ENCODE measurements at regions not wholly inside any gene's neighbourhood (a gene's known extent, or its start where the extent isn't known, plus 50 kb on each side); places are given as distances from the start of the nearest gene placed in this dataset.
A peak's percentile ranks its signal among the peaks of the same experiment; 100 is the strongest.

DNA sequence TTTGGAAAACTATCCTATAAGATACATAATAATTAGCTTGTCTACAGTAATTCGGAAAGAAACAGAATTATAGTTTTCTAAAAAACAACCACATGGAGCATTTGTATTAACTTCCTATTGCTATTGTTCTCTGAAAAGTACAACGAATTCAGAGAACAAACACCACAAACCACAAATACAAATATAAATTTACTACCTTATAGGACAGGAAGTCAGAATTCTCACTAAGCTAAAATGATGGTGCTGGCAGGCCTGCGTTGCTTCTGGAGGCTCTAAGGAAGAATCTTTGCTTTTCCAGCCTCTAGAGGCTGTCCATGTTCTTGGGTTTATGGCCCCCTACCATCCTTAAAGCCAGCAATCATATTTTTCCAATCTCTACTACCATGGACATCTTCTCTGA is 173.6 kb upstream of the TCF21 start:
- TF ChIP-seq ZNF169 (tag by site-specific recombination; IDR thresholded peaks at IDR 0.05) = no peak
- no peak for TF ChIP-seq ZNF146 (tag by site-specific recombination; IDR thresholded peaks at IDR 0.05)
- TF ChIP-seq, protein P1, sequence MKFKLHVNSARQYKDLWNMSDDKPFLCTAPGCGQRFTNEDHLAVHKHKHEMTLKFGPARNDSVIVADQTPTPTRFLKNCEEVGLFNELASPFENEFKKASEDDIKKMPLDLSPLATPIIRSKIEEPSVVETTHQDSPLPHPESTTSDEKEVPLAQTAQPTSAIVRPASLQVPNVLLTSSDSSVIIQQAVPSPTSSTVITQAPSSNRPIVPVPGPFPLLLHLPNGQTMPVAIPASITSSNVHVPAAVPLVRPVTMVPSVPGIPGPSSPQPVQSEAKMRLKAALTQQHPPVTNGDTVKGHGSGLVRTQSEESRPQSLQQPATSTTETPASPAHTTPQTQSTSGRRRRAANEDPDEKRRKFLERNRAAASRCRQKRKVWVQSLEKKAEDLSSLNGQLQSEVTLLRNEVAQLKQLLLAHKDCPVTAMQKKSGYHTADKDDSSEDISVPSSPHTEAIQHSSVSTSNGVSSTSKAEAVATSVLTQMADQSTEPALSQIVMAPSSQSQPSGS (tag by site-specific recombination; IDR thresholded peaks at IDR 0.05; ENCODE audit: low read depth) = no peak
- TF ChIP-seq ZNF350 (tag by site-specific recombination; IDR thresholded peaks at IDR 0.05) = no peak
- no peaks in the 10 kb centered on the region for H3K4me1 ChIP-seq (ENCODE audit: control insufficient read depth, insufficient read depth, low read length)
- H3K36me3 ChIP-seq (ENCODE audit: control insufficient read depth in 2 of 2, insufficient read depth in 1 of 2, low read length in 2 of 2) = no peaks in the 10 kb centered on the region
- H3K27ac ChIP-seq (ENCODE audit: extremely low read depth, low read depth, low read length) = no peak overlapping the region
- no peaks in the 10 kb centered on the region for H3K9me3 ChIP-seq (ENCODE audit: control insufficient read depth, insufficient read depth, low read depth, low read length)
- ChIA-PET CTCF (interaction anchor here (1.0 kb wide), 1 partner anchor 146 kb away, joined by 3 read pairs; no protein-coding TSS in a partner anchor), POLR2A (no interaction called here)
- no peak overlapping the region for H3K4me3 ChIP-seq (ENCODE audit: low read depth, low read length)

DNA sequence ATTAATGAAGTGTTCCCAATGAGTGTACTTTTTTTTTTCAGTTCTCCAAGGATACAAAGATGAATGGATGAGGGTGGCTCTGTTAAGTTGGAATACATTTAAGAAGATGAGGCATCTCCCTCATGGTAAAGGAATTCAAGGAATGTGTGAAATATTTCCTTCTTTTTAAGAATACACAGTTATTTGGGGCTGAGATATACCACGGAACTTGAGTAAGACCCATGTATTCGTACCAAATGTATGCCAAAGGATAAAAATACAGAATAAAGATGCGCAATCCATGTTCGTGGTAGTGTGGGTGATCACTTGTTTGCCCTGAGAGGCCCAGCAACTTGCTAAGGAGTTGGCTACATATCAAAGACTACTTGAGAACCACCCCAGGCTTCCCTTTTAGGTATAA is 164.2 kb upstream of the TCF21 start:
- H3K4me3 ChIP-seq (ENCODE audit: low read depth, low read length) = no peak overlapping the region
- H3K27ac ChIP-seq (ENCODE audit: extremely low read depth, low read depth, low read length) = no peak overlapping the region
- POLR2A ChIA-PET = no interaction called here
- TF ChIP-seq KLF1 (tag by site-specific recombination; IDR thresholded peaks at IDR 0.05) (no peak), KLF10 (tag by site-specific recombination; IDR thresholded peaks at IDR 0.05) (no peak), ZNF707 (tag by site-specific recombination; IDR thresholded peaks at IDR 0.05) (no peak), ZNF48 (tag by site-specific recombination; IDR thresholded peaks at IDR 0.05) (no peak), ZNF214 (tag by site-specific recombination; IDR thresholded peaks at IDR 0.05; ENCODE audit: borderline replicate concordance) (no peak), ZNF529 (tag by site-specific recombination; IDR thresholded peaks at IDR 0.05; ENCODE audit: insufficient replicate concordance) (no peak), ZNF302 (tag by site-specific recombination; IDR thresholded peaks at IDR 0.05; ENCODE audit: low read depth) (no peak), ZNF169 (tag by site-specific recombination; IDR thresholded peaks at IDR 0.05) (no peak)
- TF ChIP-seq, protein P2, sequence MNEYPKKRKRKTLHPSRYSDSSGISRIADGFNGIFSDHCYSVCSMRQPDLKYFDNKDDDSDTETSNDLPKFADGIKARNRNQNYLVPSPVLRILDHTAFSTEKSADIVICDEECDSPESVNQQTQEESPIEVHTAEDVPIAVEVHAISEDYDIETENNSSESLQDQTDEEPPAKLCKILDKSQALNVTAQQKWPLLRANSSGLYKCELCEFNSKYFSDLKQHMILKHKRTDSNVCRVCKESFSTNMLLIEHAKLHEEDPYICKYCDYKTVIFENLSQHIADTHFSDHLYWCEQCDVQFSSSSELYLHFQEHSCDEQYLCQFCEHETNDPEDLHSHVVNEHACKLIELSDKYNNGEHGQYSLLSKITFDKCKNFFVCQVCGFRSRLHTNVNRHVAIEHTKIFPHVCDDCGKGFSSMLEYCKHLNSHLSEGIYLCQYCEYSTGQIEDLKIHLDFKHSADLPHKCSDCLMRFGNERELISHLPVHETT (tag by site-specific recombination; IDR thresholded peaks at IDR 0.05) = no peak
- no peaks in the 10 kb centered on the region for H3K36me3 ChIP-seq (ENCODE audit: control insufficient read depth in 2 of 2, insufficient read depth in 1 of 2, low read length in 2 of 2)
- no peaks in the 10 kb centered on the region for H3K4me1 ChIP-seq (ENCODE audit: control insufficient read depth, insufficient read depth, low read length)
- CTCF ChIA-PET = no interaction called here
- no peaks in the 10 kb centered on the region for H3K9me3 ChIP-seq (ENCODE audit: control insufficient read depth, insufficient read depth, low read depth, low read length)

DNA sequence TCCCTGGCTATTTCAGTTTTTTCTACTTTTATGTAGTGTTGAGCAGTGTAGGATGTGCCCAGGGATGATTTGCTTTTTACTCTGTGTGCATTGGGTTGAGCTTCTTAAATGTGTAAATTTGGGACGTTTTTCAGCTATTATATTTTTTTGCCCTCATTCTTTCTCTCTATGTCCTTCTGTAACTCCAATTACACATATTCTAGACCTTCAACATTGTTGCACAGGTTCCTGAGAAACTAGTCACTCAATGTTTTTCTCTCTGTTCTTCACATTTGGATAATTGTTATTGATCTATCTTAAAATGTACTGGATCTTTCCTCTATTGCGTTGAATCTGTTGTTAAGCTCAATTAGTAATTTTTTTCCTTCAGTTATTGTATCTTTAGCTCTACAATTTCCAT is 162.7 kb upstream of the TCF21 start:
- Histone ChIP-seq H3K4me1 (ENCODE audit: control insufficient read depth, insufficient read depth, low read length) (no peaks in the 10 kb centered on the region), H3K9me3 (ENCODE audit: control insufficient read depth, insufficient read depth, low read depth, low read length) (no peaks in the 10 kb centered on the region), H3K27ac (ENCODE audit: extremely low read depth, low read depth, low read length) (no peak overlapping the region), H3K36me3 (ENCODE audit: control insufficient read depth in 2 of 2, insufficient read depth in 1 of 2, low read length in 2 of 2) (no peaks in the 10 kb centered on the region), H3K4me3 (ENCODE audit: low read depth, low read length) (no peak overlapping the region)
- ChIA-PET POLR2A (no interaction called here), CTCF (interaction anchor here (0.6 to 0.8 kb wide), 3 partner anchors 18 to 397 kb away, joined by 3 to 7 read pairs (median 6); no protein-coding TSS in a partner anchor)
- TF ChIP-seq, protein P3, sequence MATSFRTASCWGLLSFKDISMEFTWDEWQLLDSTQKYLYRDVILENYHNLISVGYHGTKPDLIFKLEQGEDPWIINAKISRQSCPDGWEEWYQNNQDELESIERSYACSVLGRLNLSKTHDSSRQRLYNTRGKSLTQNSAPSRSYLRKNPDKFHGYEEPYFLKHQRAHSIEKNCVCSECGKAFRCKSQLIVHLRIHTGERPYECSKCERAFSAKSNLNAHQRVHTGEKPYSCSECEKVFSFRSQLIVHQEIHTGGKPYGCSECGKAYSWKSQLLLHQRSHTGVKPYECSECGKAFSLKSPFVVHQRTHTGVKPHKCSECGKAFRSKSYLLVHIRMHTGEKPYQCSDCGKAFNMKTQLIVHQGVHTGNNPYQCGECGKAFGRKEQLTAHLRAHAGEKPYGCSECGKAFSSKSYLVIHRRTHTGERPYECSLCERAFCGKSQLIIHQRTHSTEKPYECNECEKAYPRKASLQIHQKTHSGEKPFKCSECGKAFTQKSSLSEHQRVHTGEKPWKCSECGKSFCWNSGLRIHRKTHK (tag by site-specific recombination; IDR thresholded peaks at IDR 0.05) = no peak
- TF ChIP-seq ZNF169 (tag by site-specific recombination; IDR thresholded peaks at IDR 0.05) (no peak), ZNF133 (tag by site-specific recombination; IDR thresholded peaks at IDR 0.05) (peak; percentile 94), ZNF837 (tag by site-specific recombination; IDR thresholded peaks at IDR 0.05) (no peak)
- TF ChIP-seq, protein P4, sequence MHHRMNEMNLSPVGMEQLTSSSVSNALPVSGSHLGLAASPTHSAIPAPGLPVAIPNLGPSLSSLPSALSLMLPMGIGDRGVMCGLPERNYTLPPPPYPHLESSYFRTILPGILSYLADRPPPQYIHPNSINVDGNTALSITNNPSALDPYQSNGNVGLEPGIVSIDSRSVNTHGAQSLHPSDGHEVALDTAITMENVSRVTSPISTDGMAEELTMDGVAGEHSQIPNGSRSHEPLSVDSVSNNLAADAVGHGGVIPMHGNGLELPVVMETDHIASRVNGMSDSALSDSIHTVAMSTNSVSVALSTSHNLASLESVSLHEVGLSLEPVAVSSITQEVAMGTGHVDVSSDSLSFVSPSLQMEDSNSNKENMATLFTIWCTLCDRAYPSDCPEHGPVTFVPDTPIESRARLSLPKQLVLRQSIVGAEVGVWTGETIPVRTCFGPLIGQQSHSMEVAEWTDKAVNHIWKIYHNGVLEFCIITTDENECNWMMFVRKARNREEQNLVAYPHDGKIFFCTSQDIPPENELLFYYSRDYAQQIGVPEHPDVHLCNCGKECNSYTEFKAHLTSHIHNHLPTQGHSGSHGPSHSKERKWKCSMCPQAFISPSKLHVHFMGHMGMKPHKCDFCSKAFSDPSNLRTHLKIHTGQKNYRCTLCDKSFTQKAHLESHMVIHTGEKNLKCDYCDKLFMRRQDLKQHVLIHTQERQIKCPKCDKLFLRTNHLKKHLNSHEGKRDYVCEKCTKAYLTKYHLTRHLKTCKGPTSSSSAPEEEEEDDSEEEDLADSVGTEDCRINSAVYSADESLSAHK (tag by site-specific recombination; IDR thresholded peaks at IDR 0.05) = no peak

All from HEK293 (cell line).